Skeletal muscle tissue (tissue), 3 donors: ENCODE measurements at regions not wholly inside any gene's neighbourhood (a gene's known extent, or its start where the extent isn't known, plus 50 kb on each side); places are given as distances from the start of the nearest gene placed in this dataset.
"Not testable (repeated sequence)": the region's sequence is repeated elsewhere in the genome, so short reads cannot be mapped to it uniquely, and the experiment has no call there.

Source experiments
- H3K27ac ChIP-seq: one replicate; pipeline ENCODE4 v1.7.0; 2013; ENCODE audit warnings: mild to moderate bottlenecking, low read depth, low read length, inconsistent platforms
- H3K27me3 ChIP-seq, 3 donors: one replicate each; pipeline ENCODE4 v1.7.0; 2013; ENCODE audit warnings: low read length in 3 of 3; ENCODE audit not compliant: control insufficient read depth in 3 of 3, insufficient read depth in 3 of 3
- H3K36me3 ChIP-seq, 3 donors: one replicate each; pipeline ENCODE4 v1.7.0; 2013; ENCODE audit warnings: low read length in 3 of 3; ENCODE audit not compliant: control insufficient read depth in 3 of 3, insufficient read depth in 3 of 3
- H3K4me1 ChIP-seq, 3 donors: one replicate each; pipeline ENCODE4 v1.7.0; 2013; ENCODE audit warnings: low read length in 3 of 3, mild to moderate bottlenecking in 3 of 3; ENCODE audit not compliant: control insufficient read depth in 3 of 3, insufficient read depth in 3 of 3
- H3K4me3 ChIP-seq, 3 donors: one replicate each; pipeline ENCODE4 v1.7.0; 2013; ENCODE audit warnings: low read length in 3 of 3
- H3K9ac ChIP-seq, 3 donors: one replicate each; pipeline ENCODE4 v1.7.0; 2013; ENCODE audit warnings: low read length in 3 of 3, mild to moderate bottlenecking in 3 of 3, moderate library complexity in 2 of 3, low read depth in 1 of 3
- H3K9me3 ChIP-seq, 3 donors: one replicate each; pipeline ENCODE4 v1.7.0; 2013; ENCODE audit warnings: low read length in 3 of 3; ENCODE audit not compliant: control insufficient read depth in 3 of 3
- donor health status: Osteomylitis.

DNA sequence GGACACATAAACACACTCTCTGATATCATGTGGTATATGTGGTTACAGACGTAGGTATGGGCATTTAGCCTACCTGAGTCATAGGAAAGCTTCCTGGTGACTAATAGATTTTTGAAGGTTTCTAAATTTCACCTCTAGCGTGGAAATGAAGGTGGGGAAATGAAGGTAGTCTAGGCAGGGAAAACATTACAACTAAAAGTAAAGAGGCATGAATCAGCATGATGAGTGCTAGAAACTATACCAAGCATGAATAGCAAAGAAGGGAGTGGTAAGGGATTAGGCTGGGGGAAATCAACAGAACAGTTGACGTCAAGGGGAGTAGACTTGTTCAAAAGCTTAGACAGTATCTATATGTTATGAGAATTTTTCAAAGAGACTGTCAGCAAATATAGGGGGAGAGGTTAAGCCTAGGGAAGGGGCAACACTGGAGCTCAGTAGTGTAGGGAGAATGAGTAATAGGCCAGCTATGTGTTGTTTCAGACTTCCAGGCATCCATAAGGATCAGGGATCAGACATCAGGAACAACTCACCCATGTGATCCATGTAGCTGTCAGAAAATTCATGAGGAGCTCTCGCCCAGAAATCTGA, 279.3 kb upstream of the DIPK2B start:
- Histone ChIP-seq H3K9ac (no peak overlapping the region), H3K4me3 (no peak overlapping the region), H3K27ac (no peak overlapping the region), H3K36me3 (no peaks in the 10 kb centered on the region), H3K27me3 (no peaks in the 10 kb centered on the region), H3K4me1 (no peaks in the 10 kb centered on the region), H3K9me3 (no peaks in the 10 kb centered on the region)

DNA sequence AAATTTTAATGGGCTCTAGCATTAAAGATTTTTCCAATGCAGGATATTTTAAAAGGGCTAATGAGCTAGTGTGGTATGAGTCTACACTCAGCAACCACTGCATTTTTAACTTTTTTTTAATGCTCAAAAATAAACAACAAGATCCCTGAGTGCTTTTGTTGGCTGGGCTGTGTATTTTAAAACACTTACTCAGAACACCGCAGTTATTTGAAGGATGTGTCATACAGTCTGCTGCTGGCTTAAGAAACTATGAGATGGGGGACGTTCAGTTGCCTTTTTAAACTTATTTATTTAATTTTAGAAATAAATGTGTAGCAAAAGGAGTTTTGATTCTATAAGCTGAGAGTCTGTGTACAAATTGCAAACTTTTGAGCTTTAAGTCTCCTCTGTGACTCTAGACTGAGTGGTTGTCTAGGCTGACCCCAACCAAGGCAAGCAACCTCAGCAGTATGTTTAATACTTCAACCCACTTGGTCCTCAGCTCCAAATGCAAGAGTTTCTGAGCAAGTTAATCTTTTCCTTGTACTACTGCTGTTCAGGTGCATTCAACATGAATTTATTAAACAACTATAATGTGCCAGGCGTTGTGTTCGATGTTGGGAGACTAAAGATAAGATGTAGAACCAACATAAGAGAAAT, 278.6 kb upstream of the DIPK2B start:
- H3K36me3 ChIP-seq: no peaks in the 10 kb centered on the region
- no peaks in the 10 kb centered on the region for H3K4me1 ChIP-seq
- no peaks in the 10 kb centered on the region for H3K27me3 ChIP-seq
- no peak overlapping the region for H3K9ac ChIP-seq
- no peak overlapping the region for H3K4me3 ChIP-seq
- H3K9me3 ChIP-seq: no peaks in the 10 kb centered on the region
- no peak overlapping the region for H3K27ac ChIP-seq

DNA sequence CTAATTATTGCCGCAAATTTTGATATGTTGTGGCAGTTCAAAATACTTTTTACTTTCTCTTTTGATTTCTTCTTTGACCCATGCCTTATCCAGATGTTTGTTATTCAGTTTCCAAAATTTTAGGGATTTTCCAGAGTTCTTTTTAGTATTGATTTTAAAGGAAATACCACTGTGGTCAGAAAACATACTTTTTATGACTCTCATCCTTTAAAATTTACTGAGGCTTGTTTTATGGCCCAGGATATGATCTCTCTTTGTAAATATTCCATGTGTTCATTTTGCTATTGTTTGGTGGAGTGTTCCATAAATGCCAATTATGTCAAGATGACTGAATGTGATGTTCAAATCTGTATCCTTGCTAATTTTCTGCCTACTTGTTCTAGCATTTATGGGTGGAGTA, 272.3 kb upstream of the DIPK2B start:
- Histone ChIP-seq H3K9me3 (no peaks in the 10 kb centered on the region), H3K27ac (no peak overlapping the region), H3K9ac (no peak overlapping the region), H3K27me3 (no peaks in the 10 kb centered on the region), H3K4me3 (no peak overlapping the region), H3K36me3 (no peaks in the 10 kb centered on the region), H3K4me1 (no peaks in the 10 kb centered on the region)

DNA sequence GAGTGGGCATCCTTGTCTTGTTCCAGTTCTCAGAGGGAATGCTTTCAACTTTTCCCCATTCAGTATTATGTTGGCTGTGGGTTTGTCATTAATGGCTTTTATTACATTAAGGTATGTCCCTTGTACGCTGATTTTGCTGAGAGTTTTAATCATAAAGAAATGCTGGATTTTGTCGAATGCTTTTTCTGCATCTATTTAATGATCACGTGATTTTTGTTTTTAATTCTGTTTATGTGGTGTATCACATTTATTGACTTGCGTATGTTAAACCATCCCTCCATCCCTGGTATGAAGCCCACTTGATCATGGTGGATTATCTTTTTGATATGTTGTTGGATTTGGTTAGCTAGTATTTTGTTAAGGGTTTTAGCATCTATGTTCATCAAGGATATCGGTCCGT, 266.9 kb upstream of the DIPK2B start:
- not testable (repeated sequence) for H3K27ac ChIP-seq, H3K9ac ChIP-seq, H3K27me3 ChIP-seq, H3K4me1 ChIP-seq, H3K36me3 ChIP-seq, H3K9me3 ChIP-seq, H3K4me3 ChIP-seq

DNA sequence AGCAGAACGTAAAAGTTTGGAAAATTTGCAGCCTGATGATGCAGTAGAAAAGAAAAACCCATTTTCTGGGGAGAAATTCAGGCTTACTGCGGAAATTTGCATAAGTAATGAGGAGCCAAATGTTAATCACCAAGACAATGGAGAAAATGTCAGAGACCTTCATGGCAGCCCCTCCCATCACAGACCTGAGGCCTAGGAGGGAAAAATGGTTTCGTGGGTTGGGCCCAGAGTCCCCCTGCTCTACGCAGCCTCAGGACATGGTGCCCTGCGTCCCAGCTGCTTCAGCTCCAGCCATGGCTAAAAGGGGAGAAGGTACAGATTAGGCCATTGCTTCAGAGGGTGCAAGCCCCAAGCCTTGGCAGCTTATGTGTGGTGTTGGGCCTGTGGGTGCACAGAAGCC, 255.1 kb upstream of the DIPK2B start:
- H3K9me3 ChIP-seq, H3K27me3 ChIP-seq: not testable (repeated sequence)

DNA sequence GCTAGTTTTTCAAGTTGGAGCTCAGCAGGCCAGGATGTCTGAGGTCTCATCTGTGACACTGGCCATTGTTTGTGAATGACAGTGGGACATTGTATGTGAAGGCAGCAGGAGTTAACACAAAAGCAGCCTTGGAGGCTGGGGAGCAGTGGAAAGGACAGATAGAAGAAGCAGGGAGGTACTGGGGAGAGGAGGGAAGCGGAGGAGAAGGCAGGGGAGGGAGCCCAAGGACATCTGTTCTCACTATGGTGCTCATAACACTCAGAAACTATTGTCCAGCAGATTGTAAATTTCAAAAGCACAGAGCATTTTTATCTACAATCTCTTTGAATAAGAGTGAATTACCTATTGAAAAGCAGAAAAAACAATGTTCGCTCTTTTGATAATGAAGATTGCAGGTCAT, 253.6 kb upstream of the DIPK2B start:
- no peaks in the 10 kb centered on the region for H3K4me1 ChIP-seq
- no peak overlapping the region for H3K4me3 ChIP-seq
- H3K9me3 ChIP-seq: no peaks in the 10 kb centered on the region
- H3K9ac ChIP-seq: no peak overlapping the region
- H3K27me3 ChIP-seq: no peaks in the 10 kb centered on the region
- no peak overlapping the region for H3K27ac ChIP-seq
- no peaks in the 10 kb centered on the region for H3K36me3 ChIP-seq

More for the DNA sequence above, 255.1 kb upstream of the DIPK2B start:
- not testable (repeated sequence) for H3K4me1 ChIP-seq, H3K9ac ChIP-seq, H3K4me3 ChIP-seq, H3K36me3 ChIP-seq, H3K27ac ChIP-seq

DNA sequence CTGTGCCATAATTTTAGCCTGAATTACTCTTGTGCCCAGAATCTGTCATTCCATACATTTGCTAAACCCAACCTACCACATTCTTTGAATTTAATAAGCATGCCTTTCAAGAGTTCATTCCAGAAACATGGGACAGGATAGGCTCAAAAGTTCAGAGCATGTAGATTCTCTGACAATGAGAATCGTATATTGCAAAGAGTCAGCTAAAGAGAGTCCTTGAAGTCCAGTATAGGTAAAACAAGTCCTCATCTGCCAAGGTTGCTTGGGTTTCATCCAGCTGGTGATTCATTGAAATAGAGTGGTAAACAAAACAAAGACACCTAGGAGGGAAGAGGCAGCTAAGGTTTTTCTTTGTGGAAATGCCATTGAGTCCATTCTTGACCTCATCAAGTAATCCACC, 249.3 kb upstream of the DIPK2B start:
- Histone ChIP-seq H3K27ac (no peak overlapping the region), H3K4me3 (no peak overlapping the region), H3K9me3 (no peaks in the 10 kb centered on the region), H3K4me1 (no peaks in the 10 kb centered on the region), H3K9ac (no peak overlapping the region), H3K27me3 (no peaks in the 10 kb centered on the region), H3K36me3 (no peaks in the 10 kb centered on the region)

DNA sequence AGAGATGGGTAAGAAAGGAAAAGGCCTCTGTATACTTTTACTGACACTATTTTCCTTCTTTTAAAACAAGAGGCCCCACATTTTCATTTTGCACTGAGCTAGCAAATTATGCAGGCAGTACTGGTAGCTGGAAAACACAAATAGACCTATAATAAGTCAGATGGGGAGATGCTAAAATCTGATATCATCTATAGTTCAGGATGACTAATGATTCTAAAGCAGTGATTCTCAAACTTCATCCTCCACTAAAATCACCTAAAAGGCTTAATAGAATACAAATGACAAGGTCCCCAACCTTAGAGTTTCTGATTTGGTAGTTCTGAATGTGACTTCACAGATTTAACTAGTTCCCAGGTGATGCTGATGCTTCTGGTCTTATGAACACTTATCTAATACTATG, 247.3 kb upstream of the DIPK2B start:
- H3K9me3 ChIP-seq: no peaks in the 10 kb centered on the region
- H3K9ac ChIP-seq: no peak overlapping the region
- no peaks in the 10 kb centered on the region for H3K27me3 ChIP-seq
- no peaks in the 10 kb centered on the region for H3K4me1 ChIP-seq
- no peak overlapping the region for H3K27ac ChIP-seq
- no peak overlapping the region for H3K4me3 ChIP-seq
- no peaks in the 10 kb centered on the region for H3K36me3 ChIP-seq

DNA sequence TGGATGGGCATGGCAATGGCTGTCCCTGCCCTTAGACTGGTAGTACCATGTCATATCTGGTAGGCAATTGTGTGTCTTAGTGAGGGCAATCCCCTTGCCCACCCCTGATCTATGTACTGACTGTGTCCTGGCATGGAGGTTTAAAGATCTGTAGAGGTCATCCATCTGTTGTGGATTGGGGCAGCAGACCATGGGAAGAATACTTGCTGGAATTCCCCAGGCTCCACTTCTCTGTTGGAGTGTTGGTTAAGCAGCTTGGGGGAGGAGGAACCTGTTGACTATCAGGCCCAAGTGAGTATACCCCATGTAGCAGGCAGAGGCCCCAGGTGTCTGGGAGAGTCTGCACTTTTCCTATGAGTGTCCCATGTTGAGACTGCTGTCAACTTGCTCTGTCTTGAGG, 246.7 kb upstream of the DIPK2B start:
- Histone ChIP-seq H3K27ac (no peak overlapping the region), H3K9me3 (no peaks in the 10 kb centered on the region), H3K36me3 (no peaks in the 10 kb centered on the region), H3K4me1 (no peaks in the 10 kb centered on the region), H3K27me3 (no peaks in the 10 kb centered on the region), H3K9ac (no peak overlapping the region), H3K4me3 (no peak overlapping the region)

DNA sequence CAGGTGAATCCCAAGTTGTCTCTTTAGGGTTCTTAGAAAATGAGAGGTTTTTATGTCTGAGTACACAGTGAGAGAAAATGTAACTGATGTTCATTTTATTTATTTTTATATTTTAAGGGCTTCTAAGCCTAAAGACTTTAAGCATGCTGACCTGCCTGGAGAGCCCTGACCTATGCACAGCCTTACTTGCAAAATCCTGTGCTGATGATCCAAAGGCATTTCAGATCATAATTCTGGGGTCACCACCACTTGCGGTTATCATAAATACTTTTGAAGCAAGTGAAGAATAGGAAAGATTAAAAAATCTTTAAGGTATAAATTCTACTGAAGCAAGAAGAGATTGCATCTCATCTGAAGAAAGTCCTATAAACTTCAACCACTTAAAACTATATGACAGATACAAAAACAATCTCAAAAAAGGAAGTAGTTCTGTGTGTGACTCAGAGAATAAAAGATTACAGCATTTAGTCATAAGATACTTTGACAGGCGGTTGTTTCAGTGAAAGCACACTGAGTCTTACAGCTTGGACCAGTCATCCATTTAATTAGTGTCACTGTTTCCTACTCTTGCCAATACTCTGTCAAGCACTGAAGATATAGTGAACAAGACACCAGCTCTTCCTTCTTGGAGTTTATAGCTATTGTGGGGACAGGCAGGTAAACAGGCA, 245.2 kb upstream of the DIPK2B start:
- H3K4me3 ChIP-seq: no peak overlapping the region
- H3K36me3 ChIP-seq: no peaks in the 10 kb centered on the region
- H3K4me1 ChIP-seq: no peaks in the 10 kb centered on the region
- H3K27ac ChIP-seq: no peak overlapping the region
- H3K27me3 ChIP-seq: no peaks in the 10 kb centered on the region
- no peak overlapping the region for H3K9ac ChIP-seq
- no peaks in the 10 kb centered on the region for H3K9me3 ChIP-seq
